Liver (tissue), 8 donors: ENCODE measurements at regions not wholly inside any gene's neighbourhood (a gene's known extent, or its start where the extent isn't known, plus 50 kb on each side); places are given as distances from the start of the nearest gene placed in this dataset.

Experiments used
- DNase-seq: peaks from one replicate; pipeline ENCODE4 v3.0.0-alpha.2; 2017; ENCODE audit warnings: low spot score
- H3K27ac ChIP-seq, 2 donors: one replicate each; pipeline ENCODE4 v1.7.0; 2013; ENCODE audit warnings: inconsistent platforms in 2 of 2, low read length in 2 of 2, control low read depth in 1 of 2, low read depth in 1 of 2, mild to moderate bottlenecking in 1 of 2
- H3K27me3 ChIP-seq, 4 donors: one replicate each; pipeline versions ENCODE4 v1.6.1 to v1.7.0; 2013; ENCODE audit warnings: low read length in 3 of 4, inconsistent platforms in 1 of 4, mild to moderate bottlenecking in 1 of 4, moderate library complexity in 1 of 4; ENCODE audit not compliant: control insufficient read depth in 4 of 4, insufficient read depth in 4 of 4
- H3K36me3 ChIP-seq, 4 donors: one replicate each; pipeline versions ENCODE4 v1.6.1 to v1.7.0; 2013; ENCODE audit warnings: low read length in 3 of 4, mild to moderate bottlenecking in 3 of 4, low read depth in 1 of 4, moderate library complexity in 1 of 4; ENCODE audit not compliant: control insufficient read depth in 4 of 4, insufficient read depth in 3 of 4
- H3K4me1 ChIP-seq, 4 donors: one replicate each; pipeline versions ENCODE4 v1.6.1 to v1.7.0; 2013; ENCODE audit warnings: low read length in 3 of 4, mild to moderate bottlenecking in 3 of 4, moderate library complexity in 1 of 4; ENCODE audit not compliant: control insufficient read depth in 4 of 4, insufficient read depth in 4 of 4
- H3K4me3 ChIP-seq, 3 donors: one replicate each; pipeline versions ENCODE4 v1.6.1 to v1.7.0; 2013; ENCODE audit warnings: low read length in 3 of 3, control low read depth in 1 of 3, low read depth in 1 of 3, mild to moderate bottlenecking in 1 of 3
- H3K9ac ChIP-seq, 2 donors: one replicate each; pipeline ENCODE4 v1.7.0; 2013; ENCODE audit warnings: low read length in 2 of 2, mild to moderate bottlenecking in 2 of 2, moderate library complexity in 2 of 2, control low read depth in 1 of 2, low read depth in 1 of 2
- H3K9me3 ChIP-seq, 4 donors: one replicate each; pipeline versions ENCODE4 v1.6.1 to v1.7.0; 2013; ENCODE audit warnings: low read length in 3 of 4; ENCODE audit not compliant: control insufficient read depth in 4 of 4
- ATF3 ChIP-seq: IDR thresholded peaks from 2 replicates; pipeline ENCODE4 v1.6.1; 2016; ENCODE audit warnings: antibody characterized with exemption
- CTCF ChIP-seq: fragments of 150-350 bp; IDR thresholded peaks from 2 replicates; pipeline ENCODE4 v1.5.1; 2017; ENCODE audit warnings: improper control_type of control experiment, low read depth, low read length; ENCODE audit not compliant: missing input control
- EGR1 ChIP-seq, 2 donors: IDR thresholded peaks; 2 replicates each; pipeline ENCODE4 v1.6.1; 2016 to 2018; ENCODE audit warnings: antibody characterized with exemption in 2 of 2, low read depth in 2 of 2
- FOXA1 ChIP-seq: IDR thresholded peaks from 2 replicates; pipeline ENCODE4 v1.6.1; 2016; ENCODE audit warnings: antibody characterized with exemption
- FOXA2 ChIP-seq: IDR thresholded peaks from 2 replicates; pipeline ENCODE4 v1.6.1; 2016; ENCODE audit warnings: antibody characterized with exemption
- GABPA ChIP-seq, 2 donors: IDR thresholded peaks in 1 of 2; conservative IDR thresholded peaks in 1 of 2; 2 replicates each; pipeline ENCODE4 v1.6.1; 2016; ENCODE audit warnings: antibody characterized with exemption in 2 of 2, mild to moderate bottlenecking in 1 of 2, moderate library complexity in 1 of 2
- HNF4A ChIP-seq, 2 donors: conservative IDR thresholded peaks; 2 replicates each; pipeline ENCODE4 v1.6.1; 2016; ENCODE audit warnings: antibody characterized with exemption in 2 of 2, mild to moderate bottlenecking in 2 of 2
- HNF4G ChIP-seq: IDR thresholded peaks from 2 replicates; pipeline ENCODE4 v1.6.1; 2016; ENCODE audit warnings: antibody characterized with exemption
- JUND ChIP-seq, 2 donors: IDR thresholded peaks; 2 replicates each; pipeline ENCODE4 v1.6.1; 2016; ENCODE audit warnings: antibody characterized with exemption in 2 of 2
- MAX ChIP-seq: IDR thresholded peaks from 2 replicates; pipeline ENCODE4 v1.6.1; 2016; ENCODE audit warnings: antibody characterized with exemption
- NR2F2 ChIP-seq: IDR thresholded peaks from 2 replicates; pipeline ENCODE4 v1.6.1; 2016; ENCODE audit warnings: antibody characterized with exemption
- RAD21 ChIP-seq, 2 donors: IDR thresholded peaks; 2 replicates each; pipeline ENCODE4 v1.6.1; 2016; ENCODE audit warnings: antibody characterized with exemption in 2 of 2, mild to moderate bottlenecking in 2 of 2
- REST ChIP-seq: IDR thresholded peaks from 2 replicates; pipeline ENCODE4 v1.6.1; 2016; ENCODE audit warnings: antibody characterized with exemption, mild to moderate bottlenecking
- RXRA ChIP-seq, 2 donors: IDR thresholded peaks; 2 replicates each; pipeline ENCODE4 v1.6.1; 2017 to 2018; ENCODE audit warnings: antibody characterized with exemption in 2 of 2, mild to moderate bottlenecking in 1 of 2
- SP1 ChIP-seq: IDR thresholded peaks from 2 replicates; pipeline ENCODE4 v1.6.1; 2018; ENCODE audit warnings: antibody characterized with exemption, mild to moderate bottlenecking
- TAF1 ChIP-seq: conservative IDR thresholded peaks from 2 replicates; pipeline ENCODE4 v1.6.1; 2016; ENCODE audit warnings: antibody characterized with exemption, mild to moderate bottlenecking
- YY1 ChIP-seq: IDR thresholded peaks from 2 replicates; pipeline ENCODE4 v1.6.1; 2016; ENCODE audit warnings: antibody characterized with exemption, mild to moderate bottlenecking
- ZBTB33 ChIP-seq: IDR thresholded peaks from 2 replicates; pipeline ENCODE4 v1.6.1; 2016; ENCODE audit warnings: antibody characterized with exemption
- WGBS: extraction: QIAGEN DNeasy Blood & Tissue Kit; methylation state at CpG from one replicate; pipeline ENCODE4 v1.1.7; 2013; 5-methylcytosine and 5-hydroxymethylcytosine counted together
- donor health status: healthy.
- donor health status: healthy.
- donor health status: healthy.
- donor health status: healthy.
- donor health status: healthy.

GRCh38 chr20:40506537-40506939 is 182.5 kb downstream of the MAFB start:
- no peak overlapping the region for H3K27ac ChIP-seq
- no peaks in the 10 kb centered on the region for H3K9me3 ChIP-seq
- WGBS = 47% methylated on average over 9 of the region's 9 CpGs
- H3K4me3 ChIP-seq = no peak overlapping the region
- TF ChIP-seq HNF4G (no peak), FOXA1 (peak; percentile 20), REST (no peak), TAF1 (no peak), RXRA (IDR thresholded peaks at IDR 0.05) (peak in 1 of 2 donors; percentile 88), CTCF (no peak), NR2F2 (no peak), GABPA (IDR thresholded peaks at IDR 0.05 in 1 of 2, conservative IDR thresholded peaks at IDR 0.05 in 1 of 2) (peak in 1 of 2 donors; percentile 36), ATF3 (peak; percentile 30), YY1 (peak; percentile 68), RAD21 (IDR thresholded peaks at IDR 0.05) (peak; percentile 44 to 55), EGR1 (IDR thresholded peaks at IDR 0.05; ENCODE audit: low read depth in 2 of 2) (peak in 1 of 2 donors; percentile 26), JUND (IDR thresholded peaks at IDR 0.05) (peak; percentile 41 to 97), SP1 (no peak), MAX (peak; percentile 95), ZBTB33 (peak; percentile 53), HNF4A (conservative IDR thresholded peaks at IDR 0.05) (peak in 1 of 2 donors; percentile 78), FOXA2 (peak; percentile 17)
- H3K4me1 ChIP-seq = peaks cover 0 to 3% (median 0%) of the 10 kb centered on the region in 4 donors
- H3K36me3 ChIP-seq = no peaks in the 10 kb centered on the region
- no peaks in the 10 kb centered on the region for H3K27me3 ChIP-seq
- H3K9ac ChIP-seq = no peak overlapping the region
- DNase-seq = peak; percentile 38
